ENCODE measurements at regions not wholly inside any gene's neighbourhood (a gene's known extent, or its start where the extent isn't known, plus 50 kb on each side); places are given as distances from the start of the nearest gene placed in this dataset.

DNA sequence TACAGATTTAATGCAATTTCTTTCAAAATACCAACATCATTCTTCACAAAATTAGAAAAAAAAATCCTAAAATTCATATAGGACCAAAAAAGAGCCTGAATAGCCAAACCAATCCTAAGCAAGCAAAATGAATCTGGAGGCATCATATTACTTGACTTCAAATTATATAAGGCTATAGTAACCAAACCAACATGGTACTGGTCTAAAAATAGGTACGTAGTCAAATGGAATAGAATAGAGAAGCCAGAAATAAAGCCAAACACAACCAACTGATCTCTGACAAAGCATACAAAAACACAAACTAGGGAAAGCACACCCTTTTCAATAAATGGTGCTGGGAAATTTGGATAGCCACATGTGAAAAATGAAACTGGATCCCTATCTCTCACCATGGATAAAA is 112.3 kb upstream of the TSPAN2 start:
- DNase-seq: no peak

DNA sequence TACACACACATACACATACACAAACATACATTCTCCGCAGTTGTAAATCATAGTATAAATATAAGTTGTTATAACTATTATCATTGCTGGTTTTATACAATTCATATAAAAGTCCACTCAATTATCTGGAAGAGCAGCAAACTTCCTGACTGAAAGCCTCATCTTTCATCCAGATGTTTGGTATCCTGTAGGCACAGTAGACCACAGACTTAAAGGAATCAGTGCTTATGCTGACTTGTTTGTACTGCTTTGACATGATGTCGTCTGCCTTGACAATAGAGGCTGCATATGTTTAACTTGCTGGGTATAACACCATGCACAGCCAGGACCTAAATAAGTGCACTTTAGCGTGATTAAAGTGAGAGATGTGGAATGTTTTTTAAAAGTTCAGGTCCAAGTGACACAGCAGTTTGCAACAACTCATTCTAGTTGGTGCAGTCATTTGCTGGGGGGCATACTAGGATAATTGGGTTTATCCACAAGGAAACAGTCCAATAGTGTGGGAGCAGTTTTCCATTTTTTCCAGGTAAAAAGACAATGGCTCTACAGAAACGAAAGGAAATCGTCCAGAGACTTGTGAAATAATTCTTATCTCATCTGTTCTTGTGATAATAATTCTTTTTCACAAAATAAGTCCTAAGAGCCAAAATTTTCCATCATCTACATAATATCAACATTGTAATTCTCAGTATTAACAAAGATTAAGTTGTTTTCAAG is 110.3 kb upstream of the TSPAN2 start:
- DNase-seq: no peak

DNA sequence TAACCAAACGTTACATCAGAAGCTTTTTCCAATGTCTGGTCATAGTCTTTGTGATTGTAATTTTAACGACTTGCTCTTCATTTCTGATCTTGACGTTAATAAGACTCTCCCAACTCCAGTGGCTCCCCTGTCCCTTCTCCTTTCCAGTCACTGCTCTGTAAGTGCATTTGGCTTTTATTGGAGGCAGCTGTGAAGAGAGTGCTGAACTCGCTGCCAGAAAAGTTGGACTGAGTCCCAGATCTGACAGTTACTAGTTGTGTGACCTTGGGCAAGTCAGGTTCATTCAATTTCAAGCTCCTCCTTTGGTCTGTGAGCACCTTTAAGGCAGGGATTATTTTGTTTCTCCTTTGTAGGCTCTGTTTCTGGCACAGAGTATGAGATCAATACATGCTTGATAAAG is 109.6 kb upstream of the TSPAN2 start:
- no peak for DNase-seq

DNA sequence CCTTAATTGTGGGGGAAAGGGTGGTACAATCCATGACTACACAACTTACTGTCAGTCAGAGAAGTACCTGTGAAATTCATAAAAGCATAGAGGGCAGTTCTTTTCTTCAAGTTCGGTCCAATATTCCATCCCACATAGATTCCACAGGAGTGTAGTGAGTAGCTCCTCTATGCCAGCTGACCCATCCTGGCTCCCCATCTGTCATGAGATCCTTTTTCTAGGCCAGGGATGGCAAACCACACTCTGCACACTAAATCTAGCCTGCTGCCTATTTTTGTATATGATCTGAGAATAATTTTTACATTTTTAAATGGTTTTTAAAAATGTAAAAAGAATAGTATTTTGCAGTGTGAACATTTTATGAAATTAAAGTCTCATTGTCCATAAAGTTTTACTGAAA is 107.0 kb upstream of the TSPAN2 start:
- no peak for DNase-seq

DNA sequence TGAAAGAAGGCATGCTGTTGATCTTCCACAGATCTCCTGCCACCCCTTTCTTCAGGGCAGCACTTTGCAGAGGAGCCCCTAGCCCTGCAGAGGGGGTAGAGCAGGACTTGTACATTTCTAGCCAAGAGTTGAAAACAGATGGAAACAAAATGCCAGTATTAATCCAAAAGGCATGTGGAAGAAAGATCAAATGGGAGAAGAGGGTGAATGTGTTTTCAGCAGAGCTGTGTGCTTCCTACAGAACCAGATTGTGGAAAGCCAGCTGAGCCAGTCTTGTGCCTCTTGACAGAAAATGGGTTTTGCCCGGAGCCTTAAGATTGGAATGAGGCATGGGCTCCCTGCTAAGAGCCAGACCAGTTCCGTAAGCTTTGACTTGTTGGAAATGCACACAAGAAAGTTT is 105.2 kb upstream of the TSPAN2 start:
- no peak for DNase-seq

DNA sequence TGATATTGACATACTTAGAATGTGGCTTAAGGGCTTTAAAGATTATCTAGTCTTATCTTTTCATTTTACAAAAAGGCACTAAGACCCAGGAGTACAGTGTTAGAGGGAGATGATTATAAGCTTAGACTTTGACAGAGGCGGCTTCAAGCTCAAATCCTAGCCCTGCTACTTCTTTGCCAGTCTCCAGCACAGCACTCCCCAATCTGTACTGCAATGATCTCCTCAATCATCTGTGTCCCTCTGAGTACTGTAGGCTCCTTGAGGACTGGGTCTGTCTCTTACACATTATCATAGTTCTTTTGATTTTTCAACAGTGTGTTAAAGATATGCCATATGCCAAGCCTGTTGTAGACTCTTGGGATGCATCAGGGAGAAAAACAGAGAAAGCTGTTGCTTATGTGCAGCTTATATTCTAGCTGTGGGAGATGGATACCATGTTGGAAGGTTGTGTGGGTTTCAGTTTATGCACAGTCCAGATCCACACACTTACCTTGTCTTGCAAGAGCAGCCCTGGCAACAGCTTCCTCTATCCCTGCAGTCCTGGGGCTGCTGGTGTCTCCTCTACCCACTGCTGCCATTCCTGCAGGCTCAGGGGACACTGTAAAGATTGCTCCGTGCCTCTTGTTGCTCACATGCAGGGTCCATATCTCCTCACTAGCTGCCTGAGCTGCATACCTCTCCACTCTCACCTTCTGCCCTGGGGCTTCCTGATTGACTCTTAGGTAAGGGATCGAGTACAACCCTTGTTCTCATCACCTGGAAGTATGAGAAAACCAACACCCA is 103.9 kb upstream of the TSPAN2 start:
- no peak for DNase-seq

DNA sequence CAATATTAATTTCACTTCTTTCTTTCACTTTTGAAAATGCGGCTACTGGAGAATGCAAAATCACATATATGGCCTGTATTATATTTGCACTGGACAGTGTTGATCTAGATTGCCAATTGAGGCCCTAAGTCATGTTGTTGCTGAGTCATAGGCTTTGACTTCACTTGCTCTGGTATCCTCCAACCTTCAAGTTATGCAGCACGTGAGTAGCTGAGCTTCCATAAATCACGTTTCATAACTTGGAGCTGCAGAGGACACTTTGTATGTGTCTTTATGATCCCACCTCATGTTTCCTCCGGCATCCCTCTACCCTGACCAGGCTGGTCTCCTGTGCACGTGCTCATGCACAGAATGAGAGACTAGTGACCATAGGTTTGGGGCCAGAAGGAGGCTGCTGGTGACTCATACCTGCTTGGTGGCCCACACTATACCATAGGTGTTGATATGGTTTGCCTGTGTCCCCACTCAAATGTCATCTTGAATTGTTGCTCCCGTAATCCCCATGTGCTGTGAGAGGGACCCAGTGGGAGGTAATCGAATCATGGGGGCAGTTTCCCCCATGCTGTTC is 103.0 kb upstream of the TSPAN2 start:
- DNase-seq: no peak

DNA sequence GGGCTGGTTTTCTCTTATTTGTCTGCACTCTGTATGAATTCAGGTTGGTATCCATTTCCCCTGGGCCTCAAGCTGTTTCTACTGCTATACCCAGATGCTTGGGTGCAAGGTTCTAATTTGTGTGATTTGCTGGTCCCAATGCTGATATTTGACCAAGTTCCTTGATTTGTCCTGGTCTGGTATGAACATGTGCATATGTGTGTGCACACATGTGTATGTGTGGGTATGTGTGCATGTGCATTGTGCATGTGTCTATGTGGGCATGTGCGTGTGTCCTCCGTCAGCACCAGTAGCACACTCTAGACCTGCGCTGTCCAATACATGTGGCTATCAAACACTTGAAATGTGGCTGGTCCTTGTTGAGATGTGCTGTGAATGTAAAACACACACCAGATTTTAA is 102.4 kb upstream of the TSPAN2 start:
- DNase-seq: no peak

DNA sequence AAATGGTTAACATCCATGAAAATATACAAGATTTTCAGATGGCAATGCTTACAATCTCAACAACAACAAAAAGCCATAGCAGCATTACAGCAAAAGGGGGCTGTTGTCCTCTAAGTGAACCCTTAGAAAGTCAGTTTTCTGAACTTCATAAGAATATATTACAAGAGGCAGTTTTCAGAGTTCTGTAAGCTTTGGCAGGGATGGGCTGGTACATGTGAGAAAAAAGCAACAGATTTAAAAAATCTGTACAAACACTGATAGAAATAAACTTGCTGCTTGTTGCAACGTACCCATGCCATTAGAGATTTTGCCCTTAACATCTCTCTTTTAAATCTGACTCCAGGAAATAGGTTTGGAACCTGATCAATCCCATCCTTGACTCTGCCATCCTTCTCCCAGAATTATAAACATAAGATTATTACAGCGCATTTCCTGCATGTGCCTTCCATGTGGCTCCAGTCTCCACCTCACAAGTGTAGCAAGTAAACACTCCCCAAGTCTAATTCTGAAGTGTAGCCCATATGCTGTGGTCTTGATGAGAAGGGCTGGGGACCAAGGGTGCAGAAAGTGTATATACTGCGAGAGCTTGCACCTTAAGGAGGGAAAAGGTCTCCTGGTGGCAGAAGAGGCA is 101.4 kb upstream of the TSPAN2 start:
- DNase-seq: no peak

DNA sequence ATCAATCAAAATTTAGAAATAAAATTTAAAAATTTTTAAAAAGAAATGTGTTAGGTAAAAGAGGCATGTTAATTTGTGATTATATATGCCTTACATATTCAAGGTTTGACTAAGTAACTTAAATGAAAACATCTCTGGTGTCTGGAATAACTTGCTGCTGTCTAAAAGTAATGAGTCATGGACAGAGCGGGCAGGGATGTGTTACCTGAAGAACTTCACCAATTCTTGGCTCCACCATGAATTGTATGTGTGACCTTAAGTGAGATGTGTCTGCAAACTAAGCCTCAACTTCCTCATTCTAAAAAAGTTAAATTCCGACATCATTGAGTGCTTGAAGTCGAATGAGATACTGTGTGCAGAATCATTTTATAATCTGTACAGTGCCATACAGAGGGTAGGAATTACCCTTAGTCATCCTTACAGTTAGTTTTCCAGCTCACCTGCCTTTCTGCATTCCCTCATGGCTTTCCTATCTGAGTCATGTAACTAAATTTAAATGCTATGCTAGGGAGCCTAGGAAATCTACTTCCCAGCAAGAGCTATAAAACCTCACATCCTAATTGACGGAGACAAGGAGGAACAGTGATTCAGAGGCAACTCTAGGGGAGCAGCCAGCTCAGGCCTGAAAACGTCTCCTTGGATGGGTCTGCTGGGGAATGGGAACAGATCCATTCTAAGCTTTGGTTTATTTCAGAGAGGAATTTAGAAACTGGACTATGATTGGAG is 100.7 kb upstream of the TSPAN2 start:
- peak; percentile 20 for DNase-seq

DNA sequence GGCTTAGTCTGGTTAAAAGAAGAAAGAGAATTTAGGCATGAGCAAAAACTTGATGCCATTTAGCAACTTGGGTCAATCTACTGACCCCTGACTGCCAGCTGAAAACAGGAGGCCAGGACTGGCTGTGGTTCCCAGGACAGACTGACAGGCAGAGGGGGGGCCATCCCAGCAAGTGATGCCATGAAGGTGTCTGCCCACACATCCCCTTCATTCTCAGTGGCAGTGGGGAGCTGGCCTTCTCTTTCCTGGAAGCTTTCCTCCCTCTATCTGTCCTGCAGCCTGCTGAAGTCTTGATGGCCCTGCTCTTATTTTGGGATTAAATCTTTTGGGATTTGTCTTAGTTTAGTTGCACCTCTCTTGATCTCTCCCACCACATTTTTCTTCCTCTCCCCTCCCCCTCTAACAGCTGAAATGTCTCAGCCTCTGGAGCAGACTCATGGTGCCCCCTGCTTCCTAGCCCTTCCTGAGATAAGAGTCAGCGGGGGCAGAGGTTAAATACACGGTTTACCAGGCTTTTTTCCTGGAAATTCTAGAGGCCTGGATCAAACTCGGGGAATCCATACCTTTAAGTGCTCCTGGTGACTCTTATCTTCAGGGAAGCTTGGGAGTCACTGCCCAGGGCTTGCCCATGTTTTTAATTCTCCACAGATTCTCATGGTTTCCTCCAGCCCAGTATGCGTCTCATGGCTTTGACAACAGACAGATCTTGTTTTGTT is 99.5 kb upstream of the TSPAN2 start:
- no peak for DNase-seq

DNA sequence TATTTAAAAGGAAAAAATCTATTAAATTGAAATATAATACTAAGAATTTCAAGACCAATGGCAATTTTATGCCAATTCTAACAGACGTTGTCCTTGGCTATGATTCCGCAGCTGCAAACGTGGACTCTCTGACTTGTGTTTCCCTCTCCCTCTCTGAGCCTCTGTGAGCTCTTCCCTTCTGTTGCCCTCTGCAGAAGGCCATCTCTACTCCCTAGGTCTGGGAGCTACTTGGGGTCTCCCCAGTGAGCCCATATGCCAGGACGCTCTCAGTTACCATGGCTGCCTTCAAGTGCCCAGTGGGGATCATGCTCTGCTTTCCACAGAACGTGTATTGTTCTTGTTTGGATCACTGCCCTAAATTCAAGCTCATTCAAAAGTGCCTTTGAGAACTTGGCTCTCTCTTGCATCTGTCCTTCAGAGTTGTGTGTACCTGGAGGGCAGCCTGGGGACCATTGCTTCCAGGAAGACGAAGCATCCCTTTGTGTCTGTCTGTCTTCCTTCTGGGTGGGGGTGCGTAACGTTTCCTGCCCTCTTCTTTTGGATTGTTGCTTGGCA is 97.5 kb upstream of the TSPAN2 start:
- no peak for DNase-seq

DNA sequence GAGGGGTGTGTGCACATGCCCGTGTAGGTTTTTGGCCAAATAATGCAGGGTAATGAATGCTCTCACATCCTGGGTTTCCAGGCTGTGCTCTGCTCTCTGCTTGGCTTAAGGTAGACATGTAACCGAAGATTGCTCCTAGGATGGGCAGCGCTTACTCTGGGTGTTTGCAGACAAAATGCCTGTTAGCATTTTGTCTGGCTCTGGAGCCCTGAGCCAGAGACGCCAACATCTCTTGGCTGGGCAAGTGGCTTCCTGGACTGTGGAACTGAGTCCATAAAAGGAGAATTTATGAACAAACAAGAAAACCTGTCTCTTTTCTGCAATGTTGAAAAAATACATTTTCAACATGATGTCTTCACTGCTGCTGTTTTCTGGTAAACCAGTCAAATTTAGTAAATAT is 96.0 kb upstream of the TSPAN2 start:
- DNase-seq: no peak

DNA sequence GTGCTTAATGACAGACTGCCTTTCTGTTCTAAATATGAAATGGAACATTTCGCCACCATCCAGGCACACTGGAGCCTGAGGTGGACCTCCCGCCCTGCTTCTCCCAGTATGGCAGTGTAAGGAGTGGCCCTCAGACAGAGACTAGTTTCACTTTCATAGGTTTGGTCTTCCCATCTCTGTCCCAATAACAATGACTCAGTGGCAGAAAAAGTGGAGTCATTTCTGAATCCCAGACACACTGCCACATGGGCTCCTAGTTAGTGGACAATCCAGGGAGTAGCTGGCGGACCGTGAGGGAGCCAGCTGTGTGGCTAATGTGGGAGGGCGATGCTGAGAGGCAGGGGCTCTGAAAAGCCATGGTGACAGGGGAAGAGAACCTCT is 95.6 kb upstream of the TSPAN2 start:
- DNase-seq: no peak

DNA sequence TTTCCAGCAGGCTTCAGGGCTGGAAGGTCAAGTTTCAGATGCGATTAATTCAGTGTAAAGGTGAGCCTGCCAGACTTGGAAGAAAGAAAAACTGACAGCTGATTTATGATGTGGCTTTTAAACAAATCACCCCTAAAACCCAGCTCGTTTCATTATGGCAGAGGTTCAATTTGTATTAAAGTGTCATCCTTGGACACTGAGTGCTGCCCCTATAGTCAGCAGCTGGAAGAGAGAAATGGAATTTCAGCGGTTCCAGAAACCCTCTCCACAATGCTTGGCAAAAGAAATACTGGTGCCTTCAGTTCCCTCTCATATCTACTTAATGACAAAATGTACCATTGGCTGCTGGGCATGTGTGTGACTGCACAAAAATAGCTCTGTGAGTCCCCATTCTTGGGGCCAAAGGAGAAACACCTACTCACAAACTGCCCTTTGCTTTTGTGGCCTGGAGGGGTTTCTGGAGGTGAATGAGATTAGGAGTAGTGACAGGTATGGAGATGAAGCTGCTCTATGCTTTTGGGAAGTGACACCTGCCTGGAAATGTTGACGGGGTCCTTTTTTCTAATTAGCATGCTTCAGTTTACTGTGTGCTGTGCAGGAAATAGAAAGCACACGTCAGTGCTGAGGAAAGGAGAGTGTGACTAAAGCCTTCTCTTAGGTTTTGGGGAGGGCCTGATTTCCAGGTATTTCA is 95.1 kb upstream of the TSPAN2 start:
- no peak for DNase-seq

DNA sequence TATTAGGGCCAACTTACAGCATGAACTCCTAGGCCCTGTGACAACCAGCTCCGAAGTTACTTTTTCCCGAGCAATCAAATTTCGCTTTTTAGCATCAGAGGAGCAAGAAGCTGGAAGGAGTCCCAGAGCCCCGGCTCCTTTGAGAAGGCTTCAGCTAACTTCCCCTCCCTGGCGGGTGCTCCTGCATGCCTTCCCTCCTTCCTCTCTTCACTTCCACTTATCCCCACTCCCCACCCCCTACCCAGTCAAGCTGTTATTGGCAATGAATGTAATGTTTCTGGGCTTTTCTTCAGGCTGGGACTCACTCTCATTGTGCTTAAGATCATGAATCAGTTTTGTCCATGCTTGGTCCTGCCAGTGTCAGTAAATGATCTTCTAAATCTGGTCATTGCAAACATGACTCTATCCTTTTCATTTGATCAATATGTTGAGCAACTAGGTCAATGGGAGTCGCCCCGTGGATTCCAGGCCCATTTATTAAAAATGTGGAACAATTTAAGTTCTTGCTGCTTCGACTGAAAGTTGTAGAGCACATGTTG is 94.5 kb upstream of the TSPAN2 start:
- no peak for DNase-seq

DNA sequence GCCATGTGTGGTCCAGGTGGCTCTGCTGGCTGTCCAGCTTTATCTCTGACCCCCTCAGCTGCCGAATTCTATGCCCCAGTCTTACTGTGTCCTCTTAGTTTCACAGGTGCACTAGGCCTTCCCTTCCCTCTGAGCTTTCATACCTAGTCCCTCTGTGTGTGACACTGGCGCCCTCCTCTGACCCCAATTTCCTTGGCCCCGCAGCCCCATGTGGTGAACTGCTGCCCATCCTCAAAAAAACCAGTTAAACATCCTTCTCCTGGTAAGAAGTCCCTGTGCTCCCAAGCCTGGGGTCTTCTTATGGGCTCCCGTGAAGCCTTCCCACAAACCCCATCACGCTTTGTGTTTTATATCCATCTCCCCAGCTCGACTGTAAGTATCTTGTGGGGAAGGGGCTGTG is 93.9 kb upstream of the TSPAN2 start:
- no peak for DNase-seq

DNA sequence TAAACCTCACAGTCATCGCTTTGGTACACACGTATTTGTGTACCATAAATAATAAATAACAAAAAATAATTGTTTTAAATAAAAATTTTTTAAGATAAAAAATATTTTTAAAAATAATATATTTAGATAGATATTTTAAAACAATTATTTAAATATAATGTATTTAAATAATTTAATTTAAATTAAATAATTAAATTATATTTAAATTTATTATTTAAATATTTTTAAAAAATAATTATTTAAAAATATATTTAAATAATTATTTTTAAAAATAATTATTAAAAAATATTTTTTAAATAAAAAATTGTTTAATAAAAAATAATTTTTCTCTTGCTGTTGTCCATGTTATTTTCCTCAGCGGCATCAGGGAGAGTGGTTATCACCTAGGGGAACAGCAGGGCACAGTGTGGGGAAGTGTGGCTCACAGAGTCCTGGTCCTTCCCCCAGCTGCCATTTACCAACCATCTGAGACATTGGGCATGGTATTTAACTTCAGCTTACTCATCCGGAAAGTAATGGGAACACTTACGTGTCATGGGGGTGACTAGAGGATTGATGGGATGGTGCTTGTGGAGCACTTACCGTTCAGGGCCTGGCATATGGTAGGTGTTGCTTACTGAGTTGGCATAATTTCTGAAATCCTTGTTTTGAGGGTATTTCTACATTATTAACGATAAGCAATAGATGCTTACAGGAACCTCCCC is 92.9 kb upstream of the TSPAN2 start:
- no peak for DNase-seq

DNA sequence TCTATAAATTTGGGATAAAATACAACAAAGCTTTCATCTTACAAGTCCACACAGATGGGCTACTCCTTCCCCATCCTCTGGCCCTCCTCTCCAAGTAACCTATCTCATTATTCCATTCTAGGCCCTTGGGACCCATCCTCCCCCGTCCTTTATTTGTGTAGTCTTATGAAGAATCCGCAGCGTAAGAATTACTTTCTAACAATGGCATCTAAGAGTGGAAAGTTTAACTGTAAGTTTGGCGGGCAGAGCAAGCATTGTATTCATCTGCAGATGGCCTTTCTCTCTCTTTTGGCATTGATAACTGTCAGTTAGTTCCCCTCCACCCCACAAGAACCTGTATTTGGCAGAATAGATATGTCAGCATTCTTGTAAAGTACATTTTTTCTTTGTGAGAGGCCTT is 91.9 kb upstream of the TSPAN2 start:
- no peak for DNase-seq

DNA sequence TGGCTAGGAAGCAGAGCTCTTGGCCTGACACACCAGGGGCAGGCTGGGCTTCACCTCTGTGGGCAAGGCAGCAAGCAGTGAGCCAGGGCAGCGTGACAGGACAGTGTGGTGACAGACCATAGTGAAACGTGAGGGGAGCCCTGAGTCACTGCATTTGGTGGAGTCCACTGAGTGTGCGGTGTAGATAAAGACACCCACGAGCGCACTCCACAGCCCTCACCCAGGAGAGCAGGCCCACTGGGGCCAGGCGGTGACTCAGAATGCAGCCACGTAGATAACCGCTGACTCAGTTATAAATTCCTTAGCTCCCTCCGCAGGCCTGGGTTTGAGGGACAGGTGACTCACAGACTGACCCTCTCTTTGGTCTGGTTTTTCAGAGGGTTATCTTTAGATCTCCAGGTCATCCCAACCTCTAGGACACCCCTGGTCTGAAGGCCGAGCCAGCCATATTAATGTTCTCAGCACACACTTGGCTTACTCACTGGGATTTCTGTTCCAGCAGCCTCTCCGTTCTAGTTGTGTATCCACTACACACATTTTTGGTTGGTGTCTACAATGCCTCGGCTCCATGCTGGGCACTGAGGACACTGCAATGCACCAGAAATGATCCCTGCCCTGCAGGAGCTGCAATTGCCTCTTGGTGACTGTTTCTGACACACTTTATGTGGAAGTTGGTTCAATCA is 90.2 kb upstream of the TSPAN2 start:
- peak; percentile 65 for DNase-seq

All from hematopoietic multipotent progenitor cell treated with erythropoietin and hydrocortisone succinate and interleukin-3 and kit ligand, for 4 days (in vitro differentiated cells).